8988T (cell line): ENCODE measurements at regions not wholly inside any gene's neighbourhood (a gene's known extent, or its start where the extent isn't known, plus 50 kb on each side); places are given as distances from the start of the nearest gene placed in this dataset.
A peak's percentile ranks its signal among the peaks of the same experiment; 100 is the strongest.

ENCODE experiments used
- DNase-seq: peaks from one replicate; pipeline ENCODE4 v3.0.0; 2011

- DNase-seq, result no peak
These were observed 236.6 kb upstream of the GJB5 start for GRCh38 chr1:34518146-34518699.

GRCh38 chr1:34520111-34520510 is 234.7 kb upstream of the GJB5 start:
- no peak for DNase-seq

- DNase-seq, result no peak
These were observed 230.1 kb upstream of the GJB5 start for GRCh38 chr1:34524783-34525182.

GRCh38 chr1:34529935-34530859 is 224.7 kb upstream of the GJB5 start:
- no peak for DNase-seq

GRCh38 chr1:34532113-34532512 is 222.7 kb upstream of the GJB5 start:
- no peak for DNase-seq

GRCh38 chr1:34538481-34538880 is 216.4 kb upstream of the GJB5 start:
- no peak for DNase-seq

- no peak for DNase-seq
These were observed 207.7 kb upstream of the GJB5 start for GRCh38 chr1:34547046-34547674.

- DNase-seq, result no peak
These were observed 205.6 kb upstream of the GJB5 start for GRCh38 chr1:34549199-34549598.

- no peak for DNase-seq
These were observed 176.5 kb upstream of the GJB5 start for GRCh38 chr1:34578306-34578705.

GRCh38 chr1:34582356-34582755 is 172.5 kb upstream of the GJB5 start:
- DNase-seq, result no peak

GRCh38 chr1:34587761-34588160 is 167.1 kb upstream of the GJB5 start:
- no peak for DNase-seq

GRCh38 chr1:34590211-34590623 is 164.6 kb upstream of the GJB5 start:
- no peak for DNase-seq

- no peak for DNase-seq
These were observed 162.9 kb upstream of the GJB5 start for GRCh38 chr1:34591751-34592629.

- peak; percentile 54 for DNase-seq
These were observed 156.9 kb upstream of the GJB5 start for GRCh38 chr1:34597877-34598514.

- DNase-seq, result no peak
These were observed 151.9 kb upstream of the GJB5 start for GRCh38 chr1:34602907-34603306.

GRCh38 chr1:34603594-34603993 is 151.3 kb upstream of the GJB5 start:
- DNase-seq, result no peak

- DNase-seq, result no peak
These were observed 148.3 kb upstream of the GJB5 start for GRCh38 chr1:34606504-34606903.

- DNase-seq, result no peak
These were observed 144.8 kb upstream of the GJB5 start for GRCh38 chr1:34610063-34610462.

- DNase-seq, result no peak
These were observed 143.3 kb upstream of the GJB5 start for GRCh38 chr1:34611571-34611970.

- DNase-seq, result no peak
These were observed 142.6 kb upstream of the GJB5 start for GRCh38 chr1:34612091-34612827.

- no peak for DNase-seq
These were observed 137.3 kb upstream of the GJB5 start for GRCh38 chr1:34617321-34618118.
